ENCODE measurements at regions not wholly inside any gene's neighbourhood (a gene's known extent, or its start where the extent isn't known, plus 50 kb on each side); places are given as distances from the start of the nearest gene placed in this dataset.

GRCh38 chr16:64242492-64242891 is 879.4 kb downstream of the CDH11 start:
- no peak for TF ChIP-seq EZH2 (IDR thresholded peaks at IDR 0.05; ENCODE audit: low read length)
- TF ChIP-seq CTCF (optimal IDR thresholded peaks at IDR 0.05 in 1 of 3, IDR thresholded peaks at IDR 0.05 in 1 of 3, conservative IDR thresholded peaks at IDR 0.05 in 1 of 3; ENCODE audit: extremely low read depth in 1 of 3, insufficient read depth in 2 of 3, low read length in 3 of 3): no peak

All from keratinocyte (primary cell).